Adrenal gland (tissue), 9 donors: ENCODE measurements at regions not wholly inside any gene's neighbourhood (a gene's known extent, or its start where the extent isn't known, plus 50 kb on each side); places are given as distances from the start of the nearest gene placed in this dataset.

Source experiments
- DNase-seq, 7 donors: peaks; one replicate each; pipeline ENCODE4 v3.0.0-alpha.2; 2019 to 2020
- H3K27ac ChIP-seq, 5 donors: fragments of 200-600 bp; sonication (generic) in 4 of 5; 1 replicate in 3 of 5; 2 replicates in 2 of 5; pipeline versions ENCODE4 v1.5.1 to v1.8.0; 2016 to 2020; ENCODE audit warnings: mild to moderate bottlenecking in 1 of 5
- H3K27me3 ChIP-seq: fragments of 200-600 bp; 2 replicates; pipeline ENCODE4 v1.8.0; 2021
- H3K36me3 ChIP-seq, 2 donors: fragments of 200-600 bp; replicated peaks in 1 of 2; 1 replicate in 1 of 2; 2 replicates in 1 of 2; pipeline versions ENCODE4 v1.5.1 to v1.8.0; 2018 to 2022
- H3K4me1 ChIP-seq, 2 donors: fragments of 200-600 bp; replicated peaks in 1 of 2; 1 replicate in 1 of 2; 2 replicates in 1 of 2; pipeline versions ENCODE4 v1.5.1 to v1.8.0; 2018 to 2021
- H3K4me3 ChIP-seq, 4 donors: fragments of 200-600 bp; sonication (generic) in 3 of 4; one replicate each; pipeline ENCODE4 v1.5.1; 2016 to 2018
- H3K9me3 ChIP-seq, 3 donors: fragments of 200-600 bp; sonication (generic) in 1 of 3; replicated peaks in 1 of 3; 1 replicate in 2 of 3; 2 replicates in 1 of 3; pipeline versions ENCODE4 v1.5.1 to v1.8.0; 2016 to 2021
- CTCF ChIP-seq, 6 experiments: fragments of 450-650 bp in 4 of 6; fragments of 200-600 bp in 2 of 6; sonication (generic) in 1 of 6; IDR thresholded peaks; 1 replicate in 5 of 6; 2 replicates in 1 of 6; pipeline versions ENCODE4 v1.5.1 to v1.8.0; 2016 to 2021; ENCODE audit warnings: antibody characterized with exemption in 6 of 6, mild to moderate bottlenecking in 2 of 6, moderate library complexity in 1 of 6
- POLR2A ChIP-seq, 2 donors: fragments of 450-650 bp; IDR thresholded peaks; one replicate each; pipeline ENCODE4 v1.6.1; 2017; ENCODE audit warnings: antibody characterized with exemption in 2 of 2, mild to moderate bottlenecking in 2 of 2, moderate library complexity in 1 of 2
- WGBS, 4 donors: extraction: QIAGEN DNeasy Blood & Tissue Kit in 2 of 4; methylation state at CpG; one replicate each; pipeline versions ENCODE4 v1.1.5 to v1.1.7; 2013 to 2017; 5-methylcytosine and 5-hydroxymethylcytosine counted together
- intact Hi-C, 2 donors: fragments of 100-400 bp; cut with DNase I; formaldehyde crosslinking; loops; one replicate each; pipeline versions ENCODE4 v1.14.1 to v1.15.0; 2022 to 2023
- donor health status: healthy with polysubstance abuse.
- donor health status: Bipolar disorder and iron deficiency.
- donor health status: DM: yes; HTN: yes; CAD: no.
- donor health status: DM: no; HTN: no; CAD: no.
- donor health status: DM: no; HTN: no; CAD: no.

DNA sequence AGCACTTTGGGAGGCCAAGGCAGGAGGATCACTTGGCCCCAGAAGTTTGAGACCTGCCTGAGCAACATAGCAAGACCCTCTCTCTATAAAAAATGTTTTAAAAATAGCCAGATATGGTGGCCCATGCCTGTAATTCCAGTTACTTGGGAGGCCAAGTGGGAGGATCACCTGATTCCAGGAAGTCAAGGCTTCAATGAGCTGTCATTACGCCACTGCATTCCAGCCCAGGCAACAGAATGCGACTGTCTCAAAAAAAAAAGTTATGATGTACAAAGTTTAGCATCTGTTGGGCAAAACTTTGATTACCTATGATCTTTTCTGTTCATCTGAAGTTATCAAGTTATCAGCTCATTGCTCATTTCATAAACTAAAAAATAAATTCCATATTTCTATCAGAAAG is 504.1 kb upstream of the PKDCC start:
- DNase-seq = no peak
- TF ChIP-seq POLR2A (IDR thresholded peaks at IDR 0.05) (no peak), CTCF (IDR thresholded peaks at IDR 0.05) (no peak)
- intact Hi-C loops = no loop called here
- Histone ChIP-seq H3K27ac (no peak overlapping the region), H3K9me3 (no peaks in the 10 kb centered on the region), H3K4me3 (no peak overlapping the region), H3K36me3 (no peaks in the 10 kb centered on the region), H3K27me3 (no peaks in the 10 kb centered on the region), H3K4me1 (no peaks in the 10 kb centered on the region)
- WGBS, 4 donors = 74 to 100% (median 97%) methylated on average over 2 of the region's 2 CpGs

GRCh38 chr2:41544709-41545108 is 503.1 kb upstream of the PKDCC start:
- Histone ChIP-seq H3K36me3 (no peaks in the 10 kb centered on the region), H3K9me3 (no peaks in the 10 kb centered on the region), H3K27ac (no peak overlapping the region), H3K4me1 (no peaks in the 10 kb centered on the region), H3K27me3 (no peaks in the 10 kb centered on the region), H3K4me3 (no peak overlapping the region)
- no peak for TF ChIP-seq POLR2A (IDR thresholded peaks at IDR 0.05)
- TF ChIP-seq CTCF (IDR thresholded peaks at IDR 0.05) = no peak
- no peak for DNase-seq
- intact Hi-C loops = no loop called here
- WGBS, 4 donors = 87 to 93% (median 92%) methylated on average over 4 to 5 of the region's 5 CpGs

DNA sequence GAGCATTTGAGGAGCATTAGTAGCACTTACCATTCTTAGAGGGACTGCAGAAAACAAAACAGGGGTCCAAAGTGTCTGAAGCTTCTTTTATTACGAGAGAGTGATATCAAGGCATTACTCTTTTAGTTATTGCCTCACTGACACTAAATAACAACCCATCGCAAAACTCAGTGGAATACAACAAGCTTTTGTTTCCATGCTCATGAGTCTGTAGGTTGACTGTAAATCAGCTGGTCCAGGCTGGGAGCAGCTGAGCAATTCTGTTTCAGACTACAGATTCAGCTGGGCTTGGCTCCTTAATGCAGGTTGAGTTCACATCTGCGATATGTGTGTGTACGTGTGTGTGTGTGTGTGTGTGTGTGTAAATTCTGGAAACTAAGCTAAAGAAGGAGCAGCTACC is 501.8 kb upstream of the PKDCC start:
- WGBS, 4 donors = 75 to 93% (median 84%) methylated on average over 4 of the region's 4 CpGs

DNA sequence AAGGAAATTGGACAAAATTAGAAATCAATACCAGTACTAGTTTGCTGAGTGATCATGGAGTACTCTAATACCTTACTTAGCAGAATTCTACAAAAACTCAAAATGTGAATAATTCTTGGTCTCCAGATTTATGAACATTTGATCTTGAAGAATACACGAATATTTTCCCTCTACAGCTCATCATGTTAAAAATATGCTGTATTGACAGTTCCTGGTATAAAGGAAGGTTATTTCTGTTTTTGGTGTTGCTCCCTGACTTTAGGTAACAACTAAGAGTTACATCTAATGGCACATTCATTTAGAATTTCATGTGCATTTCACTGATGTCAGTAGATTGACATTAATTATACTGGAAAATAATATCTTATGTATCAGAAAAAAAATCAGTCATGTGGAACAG is 479.2 kb upstream of the PKDCC start:
- Histone ChIP-seq H3K9me3 (no peaks in the 10 kb centered on the region), H3K27me3 (no peaks in the 10 kb centered on the region), H3K27ac (no peak overlapping the region), H3K4me1 (no peaks in the 10 kb centered on the region), H3K36me3 (no peaks in the 10 kb centered on the region), H3K4me3 (no peak overlapping the region)
- DNase-seq = no peak
- intact Hi-C loops = no loop called here
- WGBS, 4 donors = 77 to 85% (median 81%) methylated on average over 1 of the region's 1 CpG
- TF ChIP-seq CTCF (IDR thresholded peaks at IDR 0.05) = no peak
- TF ChIP-seq POLR2A (IDR thresholded peaks at IDR 0.05) = no peak

More for the DNA sequence above, 501.8 kb upstream of the PKDCC start:
- Histone ChIP-seq H3K27ac (no peak overlapping the region), H3K27me3 (no peaks in the 10 kb centered on the region), H3K36me3 (no peaks in the 10 kb centered on the region), H3K4me1 (no peaks in the 10 kb centered on the region), H3K4me3 (no peak overlapping the region), H3K9me3 (no peaks in the 10 kb centered on the region)
- no peak for TF ChIP-seq CTCF (IDR thresholded peaks at IDR 0.05)
- no peak for DNase-seq
- intact Hi-C loops = no loop called here
